HG03575 (cell line): ENCODE measurements at regions not wholly inside any gene's neighbourhood (a gene's known extent, or its start where the extent isn't known, plus 50 kb on each side); places are given as distances from the start of the nearest gene placed in this dataset.
"Not testable (repeated sequence)": the region's sequence is repeated elsewhere in the genome, so short reads cannot be mapped to it uniquely, and the experiment has no call there.

Experiments
- ATAC-seq: cut with Tn5 transposase; IDR thresholded peaks from one replicate; pipeline ENCODE4 v1.9.1; 2021; ENCODE audit not compliant: unreplicated experiment, insufficient number of reproducible peaks, low FRiP score; ENCODE audit errors: extremely low read depth

- no peak for ATAC-seq
Measured at GRCh38 chr4:177967328-177967727, 525.1 kb upstream of the AGA start.

- ATAC-seq = no peak
Measured at GRCh38 chr4:177968817-177969442, 526.7 kb upstream of the AGA start.

DNA sequence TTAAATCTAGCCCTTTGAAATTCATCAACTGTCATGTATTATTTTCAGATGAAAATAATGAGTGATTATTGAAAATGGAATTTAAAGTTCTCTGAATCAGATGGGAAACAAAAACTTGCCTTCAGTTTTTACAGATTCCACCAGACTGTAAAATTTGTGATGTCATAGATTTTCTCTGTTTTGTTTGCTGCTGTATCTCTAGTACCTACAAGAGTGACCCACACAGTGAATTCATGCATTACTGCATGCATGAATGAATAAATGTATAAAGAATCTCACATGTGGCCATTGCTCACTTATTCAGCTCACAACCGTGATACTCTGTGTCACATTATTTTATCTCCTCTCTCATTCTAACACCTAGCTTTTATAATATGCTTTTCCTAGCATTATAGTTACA, 532.2 kb upstream of the AGA start:
- ATAC-seq = no peak

- no peak for ATAC-seq
Measured at GRCh38 chr4:177975315-177975987, 533.2 kb upstream of the AGA start.

GRCh38 chr4:177986236-177986635, 544.0 kb upstream of the AGA start:
- no peak for ATAC-seq

DNA sequence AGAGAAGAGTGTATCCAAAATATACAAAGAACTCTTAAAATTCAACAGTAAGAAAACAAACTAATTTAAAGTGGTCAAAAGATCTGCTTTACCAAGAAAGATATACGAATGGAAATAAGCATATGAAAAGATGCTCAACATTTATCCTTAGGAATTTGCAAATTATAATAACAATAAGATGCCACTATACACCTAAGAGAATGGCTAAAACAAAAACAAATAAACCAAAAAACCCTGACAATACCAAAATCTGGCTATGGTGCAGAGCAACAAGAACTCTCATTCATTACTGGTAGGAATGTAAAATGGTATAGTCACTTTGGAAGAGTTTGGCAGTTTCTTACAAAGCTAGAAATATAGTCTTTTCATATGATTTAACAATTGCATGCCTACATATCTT, 545.7 kb upstream of the AGA start:
- ATAC-seq = no peak

GRCh38 chr4:177989503-177990201, 547.4 kb upstream of the AGA start:
- no peak for ATAC-seq

GRCh38 chr4:178003098-178003657, 560.9 kb upstream of the AGA start:
- ATAC-seq = no peak

- ATAC-seq = no peak
Measured at GRCh38 chr4:178010596-178010995, 568.4 kb upstream of the AGA start.

GRCh38 chr4:178015046-178015445, 572.8 kb upstream of the AGA start:
- ATAC-seq = not testable (repeated sequence)

GRCh38 chr4:178026999-178027398, 584.8 kb upstream of the AGA start:
- no peak for ATAC-seq

DNA sequence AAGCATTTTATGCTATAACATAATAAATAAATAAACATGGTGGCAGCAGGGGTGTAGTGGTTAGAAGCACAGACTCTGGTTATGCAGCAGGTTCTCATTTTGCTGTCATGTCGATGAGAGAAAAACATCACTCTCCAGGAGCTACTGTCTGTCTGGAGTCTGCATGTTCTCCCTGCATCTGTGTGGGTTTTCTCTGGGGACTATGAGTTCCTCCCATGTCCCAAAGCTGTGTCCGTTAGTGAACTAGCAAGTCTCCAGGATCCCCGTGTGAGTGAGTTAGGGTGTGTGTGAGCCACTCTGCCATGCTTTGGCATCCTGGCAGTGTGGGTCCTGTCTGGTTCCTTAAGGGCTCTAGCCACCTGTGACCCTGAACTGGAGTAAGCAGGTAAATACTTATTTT, 585.6 kb upstream of the AGA start:
- ATAC-seq = no peak

DNA sequence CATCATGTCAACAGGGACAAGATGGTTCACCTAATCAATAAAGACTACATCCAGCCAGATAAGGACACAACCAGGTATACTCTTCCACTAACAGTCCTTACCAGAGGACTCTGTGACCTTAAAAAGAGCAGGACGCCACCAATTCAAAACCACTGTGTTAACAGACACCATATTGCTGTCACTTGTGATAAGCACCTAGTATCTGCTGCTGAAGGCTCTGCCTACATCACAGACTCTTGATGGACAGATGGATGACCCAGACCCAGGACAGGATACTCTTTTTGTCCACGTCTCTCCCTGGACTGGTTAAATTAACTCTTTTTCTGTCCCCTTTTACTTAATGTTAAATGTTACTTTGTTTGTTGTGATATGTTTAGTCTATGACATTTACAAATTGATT, 586.2 kb upstream of the AGA start:
- no peak for ATAC-seq

- ATAC-seq = no peak
Measured at GRCh38 chr4:178037459-178038214, 595.4 kb upstream of the AGA start.

- ATAC-seq = no peak
Measured at GRCh38 chr4:178056996-178057395, 614.8 kb upstream of the AGA start.

DNA sequence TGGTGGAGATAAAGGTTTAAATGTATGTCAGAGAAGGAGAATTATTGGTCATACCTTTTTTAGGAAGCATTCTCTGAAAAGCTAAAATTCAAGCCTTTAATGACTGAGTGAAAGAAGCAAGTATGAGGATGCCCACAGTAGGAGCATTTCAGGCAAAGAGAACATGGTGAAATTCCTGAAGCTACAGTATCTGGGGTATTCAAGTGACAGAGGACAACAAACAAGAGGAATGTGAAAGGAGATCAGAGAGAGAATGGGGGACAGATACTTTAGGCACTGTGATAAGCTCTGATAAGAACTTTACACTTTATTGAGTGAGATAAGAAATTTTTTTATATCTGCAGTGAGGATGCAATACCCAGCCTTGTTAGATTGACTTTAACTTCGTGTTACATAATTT, 621.3 kb upstream of the AGA start:
- no peak for ATAC-seq

DNA sequence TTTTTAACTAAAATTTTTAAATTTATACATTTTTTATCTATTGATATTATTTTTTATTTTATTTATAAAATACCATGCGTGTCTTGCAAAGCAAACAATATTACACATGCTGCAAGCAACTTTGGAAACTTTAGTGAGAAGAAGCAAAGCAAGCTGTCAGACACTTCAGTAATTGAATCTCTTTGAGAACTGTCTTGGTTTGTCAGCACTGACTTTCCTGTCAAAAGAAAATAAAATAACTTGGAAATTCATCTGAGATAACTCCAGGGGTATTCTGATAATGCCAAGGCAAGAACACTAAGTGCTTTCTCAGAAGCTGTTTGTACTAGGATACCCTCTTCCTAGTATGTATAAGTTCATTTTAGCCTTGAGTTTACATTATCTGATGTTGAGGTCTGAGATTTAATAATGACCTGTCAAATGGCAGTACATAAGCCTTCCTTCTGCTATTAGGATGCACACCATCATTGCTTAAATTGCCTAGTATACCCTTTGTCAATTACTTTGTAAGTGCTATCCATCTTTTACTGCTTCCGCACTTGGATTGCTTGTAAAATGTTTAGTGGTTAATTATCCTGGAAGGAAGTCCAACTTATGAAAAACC, 624.2 kb upstream of the AGA start:
- ATAC-seq = no peak

- no peak for ATAC-seq
Measured at GRCh38 chr4:178068136-178068535, 625.9 kb upstream of the AGA start.

- no peak for ATAC-seq
Measured at GRCh38 chr4:178070163-178070562, 627.9 kb upstream of the AGA start.
